DOHH2 (cell line): ENCODE measurements at regions not wholly inside any gene's neighbourhood (a gene's known extent, or its start where the extent isn't known, plus 50 kb on each side); places are given as distances from the start of the nearest gene placed in this dataset.

Source experiments
- H3F3A ChIP-seq: fragments of 200-600 bp; sonication (generic), shearing (Covaris generic); 2 replicates; pipeline ENCODE4 v1.6.0; 2016; ENCODE audit warnings: antibody characterized with exemption, mild to moderate bottlenecking; ENCODE audit not compliant: control insufficient read depth, insufficient read depth
- H3K27ac ChIP-seq: fragments of 200-600 bp; sonication (generic); 2 replicates; pipeline ENCODE4 v1.5.1; 2014; ENCODE audit warnings: low read depth, mild to moderate bottlenecking, low read length, moderate library complexity
- H3K27me3 ChIP-seq: fragments of 200-600 bp; sonication (generic); 2 replicates; pipeline ENCODE4 v1.6.1; 2014; ENCODE audit warnings: mild to moderate bottlenecking, low read length, mixed read lengths; ENCODE audit not compliant: control insufficient read depth
- H3K36me3 ChIP-seq: fragments of 200-600 bp; sonication (generic); 2 replicates; pipeline ENCODE4 v1.6.1; 2014; ENCODE audit warnings: mild to moderate bottlenecking, low read length, moderate library complexity, mixed read lengths; ENCODE audit not compliant: control insufficient read depth
- H3K4me1 ChIP-seq: fragments of 200-600 bp; sonication (generic); 2 replicates; pipeline ENCODE4 v1.6.1; 2014; ENCODE audit warnings: mild to moderate bottlenecking, low read length, mixed read lengths; ENCODE audit not compliant: control insufficient read depth
- H3K4me2 ChIP-seq: fragments of 200-600 bp; sonication (generic); 2 replicates; pipeline ENCODE4 v1.6.0; 2014; ENCODE audit warnings: mild to moderate bottlenecking, low read length, moderate library complexity
- H3K4me3 ChIP-seq: fragments of 200-600 bp; sonication (generic); 2 replicates; pipeline ENCODE4 v1.5.1; 2014; ENCODE audit warnings: mild to moderate bottlenecking, low read length, mixed read lengths
- H3K79me2 ChIP-seq: fragments of 200-600 bp; sonication (generic); 2 replicates; pipeline ENCODE4 v1.6.1; 2014; ENCODE audit warnings: mild to moderate bottlenecking, low read length, mixed read lengths; ENCODE audit not compliant: control insufficient read depth
- H3K9me2 ChIP-seq: fragments of 200-600 bp; sonication (generic); replicated peaks from 2 replicates; pipeline ENCODE4 v1.6.1; 2014; ENCODE audit warnings: mild to moderate bottlenecking, low read length, mixed read lengths; ENCODE audit not compliant: control insufficient read depth
- H3K9me3 ChIP-seq: fragments of 200-600 bp; sonication (generic); 2 replicates; pipeline ENCODE4 v1.6.1; 2014; ENCODE audit warnings: antibody characterized with exemption, low read length, mixed read lengths; ENCODE audit not compliant: control insufficient read depth, insufficient read depth
- H4K20me1 ChIP-seq: fragments of 200-600 bp; sonication (generic); 2 replicates; pipeline ENCODE4 v1.6.0; 2014; ENCODE audit warnings: low read depth, mild to moderate bottlenecking, antibody characterized with exemption, low read length, moderate library complexity; ENCODE audit not compliant: control insufficient read depth, insufficient read depth
- CTCF ChIP-seq: fragments of 200-600 bp; sonication (generic); IDR thresholded peaks from one replicate; pipeline ENCODE4 v1.5.1; 2014; ENCODE audit warnings: antibody characterized with exemption, mild to moderate bottlenecking, low read depth, low read length; ENCODE audit not compliant: poor library complexity, severe bottlenecking
- EZH2phosphoT487 ChIP-seq: fragments of 200-600 bp; sonication (generic); IDR thresholded peaks from 2 replicates; pipeline ENCODE4 v1.6.1; 2017; ENCODE audit warnings: borderline replicate concordance, mild to moderate bottlenecking, antibody characterized with exemption, low read length, moderate library complexity, mixed read lengths

GRCh38 chr10:15459218-15459617 is 88.1 kb upstream of the FAM171A1 start:
- Histone ChIP-seq H3K36me3 (no peaks in the 10 kb centered on the region), H3K4me3 (no peak overlapping the region), H4K20me1 (no peaks in the 10 kb centered on the region), H3K79me2 (no peaks in the 10 kb centered on the region), H3K27ac (no peak overlapping the region), H3K9me3 (no peaks in the 10 kb centered on the region), H3K4me1 (no peaks in the 10 kb centered on the region), H3K4me2 (no peak overlapping the region), H3K9me2 (no peaks in the 10 kb centered on the region), H3F3A (no peaks in the 10 kb centered on the region), H3K27me3 (no peaks in the 10 kb centered on the region)
- TF ChIP-seq EZH2phosphoT487, result no peak
- no peak for TF ChIP-seq CTCF

GRCh38 chr10:15457382-15457781 is 86.3 kb upstream of the FAM171A1 start:
- H3K27ac ChIP-seq, result no peak overlapping the region
- no peak for TF ChIP-seq EZH2phosphoT487
- TF ChIP-seq CTCF, result no peak

GRCh38 chr10:15455456-15455855 is 84.4 kb upstream of the FAM171A1 start:
- no peaks in the 10 kb centered on the region for H3K9me3 ChIP-seq
- H3K27ac ChIP-seq, result no peak overlapping the region
- no peak overlapping the region for H3K4me3 ChIP-seq
- no peaks in the 10 kb centered on the region for H3K9me2 ChIP-seq
- no peaks in the 10 kb centered on the region for H3K4me1 ChIP-seq
- no peak for TF ChIP-seq CTCF
- no peak overlapping the region for H3K4me2 ChIP-seq
- no peaks in the 10 kb centered on the region for H4K20me1 ChIP-seq
- no peaks in the 10 kb centered on the region for H3K79me2 ChIP-seq
- H3K27me3 ChIP-seq, result peaks cover 8% of the 10 kb centered on the region; the same call in 1 of the 2 replicates
- no peaks in the 10 kb centered on the region for H3F3A ChIP-seq
- no peaks in the 10 kb centered on the region for H3K36me3 ChIP-seq

More at GRCh38 chr10:15457382-15457781, 86.3 kb upstream of the FAM171A1 start:
- no peak overlapping the region for H3K4me2 ChIP-seq
- no peaks in the 10 kb centered on the region for H3F3A ChIP-seq
- H3K79me2 ChIP-seq, result no peaks in the 10 kb centered on the region
- H3K27me3 ChIP-seq, result no peaks in the 10 kb centered on the region
- H3K4me1 ChIP-seq, result no peaks in the 10 kb centered on the region
- no peaks in the 10 kb centered on the region for H3K36me3 ChIP-seq
- no peak overlapping the region for H3K4me3 ChIP-seq
- no peaks in the 10 kb centered on the region for H3K9me2 ChIP-seq
- H3K9me3 ChIP-seq, result no peaks in the 10 kb centered on the region
- H4K20me1 ChIP-seq, result no peaks in the 10 kb centered on the region

- H3K36me3 ChIP-seq, result no peaks in the 10 kb centered on the region
- H3K4me2 ChIP-seq, result no peak overlapping the region
- TF ChIP-seq CTCF, result no peak
- no peak for TF ChIP-seq EZH2phosphoT487
- peaks cover 8% of the 10 kb centered on the region; the same call in 1 of the 2 replicates for H3K27me3 ChIP-seq
- no peaks in the 10 kb centered on the region for H3K9me2 ChIP-seq
- H4K20me1 ChIP-seq, result no peaks in the 10 kb centered on the region
- H3K27ac ChIP-seq, result no peak overlapping the region
- H3K4me1 ChIP-seq, result no peaks in the 10 kb centered on the region
- H3F3A ChIP-seq, result no peaks in the 10 kb centered on the region
- no peak overlapping the region for H3K4me3 ChIP-seq
- no peaks in the 10 kb centered on the region for H3K79me2 ChIP-seq
- no peaks in the 10 kb centered on the region for H3K9me3 ChIP-seq
Observed at GRCh38 chr10:15453926-15454325, 82.8 kb upstream of the FAM171A1 start.
